NOMO-1 treated with dmso at 0.1 percent for 144 hours (cell line): ENCODE measurements at regions not wholly inside any gene's neighbourhood (a gene's known extent, or its start where the extent isn't known, plus 50 kb on each side); places are given as distances from the start of the nearest gene placed in this dataset.

ENCODE experiments used
- DNase-seq: peaks from one replicate; lab custom pipeline; 2025; ENCODE audit not compliant: unreplicated experiment; lab: John Stamatoyannopoulos, UW

DNA sequence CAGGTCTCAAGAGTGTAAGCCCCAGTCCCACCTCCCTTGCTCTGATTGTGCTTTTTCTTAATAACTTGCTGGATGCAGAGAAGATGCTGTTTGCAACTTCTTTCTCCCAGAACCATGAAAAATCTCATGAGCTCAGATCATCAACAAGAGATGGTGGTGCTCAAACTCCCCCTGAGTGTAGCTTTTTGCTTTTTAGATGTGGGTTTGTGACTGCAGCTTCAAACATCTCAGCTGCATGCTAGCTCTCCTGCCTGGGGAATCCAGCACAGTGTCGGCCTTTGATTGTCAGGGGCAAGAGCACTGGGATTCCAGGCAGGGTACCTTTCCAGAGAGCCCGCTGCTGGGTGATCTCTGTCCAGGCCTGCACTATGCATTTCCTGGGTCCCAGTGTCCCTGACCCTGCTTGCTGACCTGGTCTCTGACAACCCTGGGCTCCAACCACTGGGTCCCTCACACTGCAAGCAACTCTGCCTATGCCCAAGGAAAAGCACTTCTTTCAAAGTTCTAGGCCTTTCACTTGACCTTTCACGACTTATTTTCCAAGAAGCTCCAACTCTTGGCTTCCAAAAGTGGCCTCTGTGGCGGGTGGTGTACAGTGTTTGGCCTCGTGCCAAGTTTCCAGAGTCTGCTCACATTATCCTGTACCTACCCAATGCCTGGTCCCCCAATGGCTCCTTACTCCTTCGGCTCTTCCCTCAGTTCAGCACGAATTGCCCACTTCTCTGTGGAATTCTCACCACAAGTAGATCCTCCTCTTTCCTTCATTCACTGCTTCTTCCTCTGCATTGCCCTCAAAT, 69.7 kb upstream of the LY86 start:
- no peak for DNase-seq

DNA sequence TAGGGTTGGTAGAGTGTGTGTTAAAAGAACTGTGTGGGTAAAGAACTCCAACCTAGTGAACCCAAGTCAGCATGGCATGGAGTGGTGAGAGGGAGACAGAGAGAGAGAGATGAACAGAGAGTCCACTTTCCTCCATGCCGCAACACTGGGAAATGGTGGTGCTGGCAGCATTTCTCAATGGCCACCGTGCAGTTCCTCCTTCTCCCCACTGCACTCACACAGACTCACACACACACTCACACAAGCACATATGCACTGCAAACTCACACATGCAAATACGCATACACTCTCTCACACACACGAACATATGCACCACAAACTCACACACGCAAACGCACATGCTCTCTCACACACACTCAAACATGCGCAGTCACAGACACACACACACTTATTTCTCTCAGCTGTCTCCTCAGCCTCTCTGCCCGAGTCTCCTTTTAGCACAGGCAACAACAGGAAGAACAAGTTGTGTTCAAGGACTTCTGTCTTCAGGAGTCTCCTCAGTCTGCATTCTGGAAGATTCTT, 66.5 kb upstream of the LY86 start:
- no peak for DNase-seq

DNA sequence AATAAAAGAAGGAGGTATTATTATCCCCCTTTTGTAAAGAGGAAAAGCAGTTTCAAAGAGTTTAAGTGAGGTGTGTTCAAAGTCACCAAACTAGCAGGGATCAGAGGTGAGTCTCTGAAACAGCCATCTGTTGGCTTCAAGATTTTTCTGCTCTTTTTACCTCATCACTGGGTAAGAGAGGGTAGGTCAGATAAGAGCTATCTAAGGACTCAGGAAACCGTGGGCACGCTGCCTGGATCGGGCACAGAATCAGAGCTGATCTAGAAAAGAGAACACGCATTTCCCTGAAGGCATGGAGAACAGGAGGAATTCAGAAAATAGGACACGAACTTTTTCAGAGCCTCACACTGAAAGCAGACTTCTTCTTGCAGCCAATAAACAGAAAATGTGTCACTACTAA, 65.8 kb upstream of the LY86 start:
- no peak for DNase-seq

DNA sequence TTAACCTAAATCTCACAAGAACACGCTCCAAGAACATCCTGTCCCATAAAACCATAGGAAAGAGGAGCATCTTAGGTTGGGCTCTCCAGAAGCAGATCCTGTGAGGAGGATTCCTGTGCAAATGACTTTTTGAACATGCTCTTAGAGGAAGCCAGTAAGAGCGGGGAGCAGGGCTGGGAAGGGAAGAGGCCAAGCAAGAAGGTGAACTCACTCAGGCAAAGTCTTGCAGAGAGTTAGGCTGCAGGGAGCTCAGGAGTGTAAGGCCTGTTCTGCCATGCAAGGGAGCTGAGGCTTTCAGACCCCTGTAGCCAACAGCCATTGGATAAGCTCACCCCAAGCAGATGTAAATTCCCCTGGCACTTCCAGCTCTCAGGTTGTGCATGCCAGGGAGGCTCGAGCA, 63.6 kb upstream of the LY86 start:
- no peak for DNase-seq

DNA sequence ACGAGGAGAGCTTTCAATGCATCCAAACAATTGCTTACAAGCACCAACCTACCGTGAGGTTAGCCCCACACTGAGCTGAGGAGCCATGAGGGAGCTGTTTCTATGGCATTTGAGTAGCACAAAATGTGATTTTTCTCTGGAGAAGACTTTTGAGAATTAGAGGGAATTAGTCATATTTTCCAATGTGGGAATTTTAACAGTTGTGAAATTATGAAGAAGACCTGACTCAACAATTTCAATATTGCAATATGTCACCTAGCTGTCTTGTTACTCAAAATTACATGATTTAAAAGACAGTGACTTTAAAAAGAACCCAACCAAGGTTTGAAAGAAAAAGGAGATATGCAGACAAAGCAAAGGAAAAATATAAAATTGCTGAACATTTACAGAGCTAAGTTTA, 62.6 kb upstream of the LY86 start:
- no peak for DNase-seq

DNA sequence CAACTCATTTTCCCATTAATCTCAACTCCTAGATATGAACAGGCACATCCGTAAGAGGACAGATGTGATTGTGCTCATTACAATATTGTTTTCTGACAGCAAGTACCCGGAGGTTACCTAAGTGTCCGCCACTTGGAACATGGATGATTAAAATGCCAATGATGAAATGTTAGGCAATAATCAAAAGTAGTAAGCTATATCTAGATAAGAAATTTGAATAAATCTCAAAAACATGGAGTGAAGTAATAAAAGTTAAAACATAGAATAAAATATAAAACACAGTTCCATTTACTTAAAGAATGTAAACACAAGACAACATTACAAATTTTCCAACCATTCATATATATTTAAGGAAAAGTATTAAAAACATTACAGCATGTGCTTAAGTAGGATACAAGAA, 59.2 kb upstream of the LY86 start:
- DNase-seq = no peak

DNA sequence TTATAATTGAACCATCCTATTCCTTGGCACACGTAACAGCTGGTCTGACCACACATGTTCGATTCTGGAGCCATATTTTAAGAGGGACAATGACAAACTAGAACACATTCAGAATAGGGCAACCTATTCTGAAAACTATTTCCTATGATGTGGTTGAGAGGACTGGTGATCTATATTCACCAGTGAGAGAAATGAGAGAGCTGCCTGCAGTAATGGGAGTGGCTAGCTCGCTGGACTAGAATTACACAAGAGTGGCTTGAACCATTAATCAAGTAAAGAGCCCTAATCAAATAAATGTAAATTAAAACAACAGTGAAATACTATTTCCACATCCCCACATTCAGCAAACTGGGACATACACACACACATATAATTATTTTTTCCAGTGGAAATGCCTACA, 55.3 kb upstream of the LY86 start:
- DNase-seq = no peak

DNA sequence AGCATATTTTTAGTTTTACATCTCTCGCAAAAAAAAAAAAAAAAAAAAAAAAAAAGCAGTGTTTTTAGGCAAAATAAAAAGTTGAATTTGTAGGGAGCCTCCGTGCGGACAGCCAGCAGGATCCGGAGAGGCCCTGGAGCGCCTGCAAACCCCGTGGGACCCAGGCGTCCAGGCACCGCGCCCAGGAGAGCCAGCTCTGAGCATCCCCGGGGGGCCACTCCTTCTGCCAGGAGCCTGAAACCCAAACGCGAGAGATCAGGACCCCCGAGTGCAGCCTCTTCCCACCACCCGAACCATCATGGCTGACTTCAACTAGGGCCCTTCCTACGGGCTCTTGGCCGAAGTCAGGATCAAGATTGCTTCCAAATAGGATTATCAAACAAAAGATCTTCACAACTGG, 54.1 kb upstream of the LY86 start:
- DNase-seq = no peak

DNA sequence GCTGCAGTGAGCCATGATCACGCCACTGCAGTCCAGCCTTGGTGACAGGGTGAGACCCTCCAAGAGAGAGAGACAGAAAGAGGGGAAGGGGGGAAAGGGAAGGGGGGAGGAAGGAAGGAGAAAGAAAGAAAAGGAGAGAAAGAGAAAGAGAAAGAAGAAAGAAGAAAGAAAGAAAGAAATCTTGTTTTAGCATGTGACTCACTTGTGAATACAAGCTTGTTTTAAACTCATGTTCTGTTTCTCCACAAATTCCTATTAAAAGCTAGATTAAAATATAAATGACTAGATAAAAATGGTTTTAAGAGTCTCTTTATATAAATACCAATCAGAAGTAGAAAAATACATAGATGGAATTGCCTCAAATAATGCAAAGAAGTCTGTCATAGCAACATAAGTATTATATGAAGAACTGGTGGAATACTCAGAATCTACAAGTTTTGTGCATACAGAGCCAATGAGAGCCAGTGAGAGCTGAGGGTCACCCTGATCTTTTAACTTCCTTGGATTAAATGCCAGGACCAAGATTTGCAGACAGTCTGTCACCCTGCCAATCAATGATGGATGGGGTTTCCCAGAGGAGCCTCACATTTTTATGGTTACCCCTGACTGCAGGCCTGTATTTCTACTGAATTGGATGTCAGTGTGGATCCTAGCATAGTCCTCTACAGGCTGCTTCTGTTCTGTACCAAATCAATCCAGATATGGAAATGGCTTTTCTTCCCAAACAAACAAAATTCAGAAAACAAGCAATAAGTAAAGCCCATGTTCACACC, 50.8 kb upstream of the LY86 start:
- no peak for DNase-seq

DNA sequence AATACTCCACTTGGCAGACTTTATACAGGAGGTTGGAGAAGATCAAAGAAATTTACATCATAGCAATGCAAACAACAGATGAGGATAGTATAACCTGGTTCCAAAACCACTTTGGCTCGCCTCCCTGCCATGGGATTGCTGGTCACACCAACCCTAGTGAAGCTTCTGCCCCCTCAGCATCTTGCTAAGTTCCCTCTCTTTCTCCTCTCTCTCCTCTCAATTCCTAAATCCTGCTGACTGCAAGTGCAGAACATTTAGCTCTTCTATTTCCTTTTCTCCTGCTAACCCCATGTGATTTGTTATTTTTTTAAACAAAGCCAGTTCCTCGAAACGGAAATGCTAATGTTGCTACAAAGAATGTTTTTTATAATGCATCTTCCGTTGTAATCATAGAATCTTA, 50.3 kb upstream of the LY86 start:
- DNase-seq = no peak
